ENCODE measurements at regions not wholly inside any gene's neighbourhood (a gene's known extent, or its start where the extent isn't known, plus 50 kb on each side); places are given as distances from the start of the nearest gene placed in this dataset.

GRCh38 chr10:33815776-33816175 is 481.3 kb upstream of the NRP1 start:
- Histone ChIP-seq H3K9ac (ENCODE audit: low read length) (no peak overlapping the region), H3K9me3 (ENCODE audit: control insufficient read depth, low read length) (no peaks in the 10 kb centered on the region), H3K27me3 (ENCODE audit: control insufficient read depth, insufficient read depth, low read length) (no peaks in the 10 kb centered on the region), H3K4me3 (ENCODE audit: low read length) (no peak overlapping the region), H3K4me1 (ENCODE audit: control insufficient read depth, insufficient read depth, low read length) (no peaks in the 10 kb centered on the region), H3K36me3 (ENCODE audit: control insufficient read depth, insufficient read depth, low read length) (no peaks in the 10 kb centered on the region)

GRCh38 chr10:33813871-33814270 is 479.4 kb upstream of the NRP1 start:
- Histone ChIP-seq H3K9me3 (ENCODE audit: control insufficient read depth, low read length) (no peaks in the 10 kb centered on the region), H3K9ac (ENCODE audit: low read length) (no peak overlapping the region), H3K4me3 (ENCODE audit: low read length) (no peak overlapping the region), H3K36me3 (ENCODE audit: control insufficient read depth, insufficient read depth, low read length) (no peaks in the 10 kb centered on the region), H3K27me3 (ENCODE audit: control insufficient read depth, insufficient read depth, low read length) (no peaks in the 10 kb centered on the region), H3K4me1 (ENCODE audit: control insufficient read depth, insufficient read depth, low read length) (no peaks in the 10 kb centered on the region)

- H3K9ac ChIP-seq (ENCODE audit: low read length): no peak overlapping the region
These were observed 478.9 kb upstream of the NRP1 start for GRCh38 chr10:33813415-33813814.

GRCh38 chr10:33812586-33812985 is 478.1 kb upstream of the NRP1 start:
- Histone ChIP-seq H3K4me1 (ENCODE audit: control insufficient read depth, insufficient read depth, low read length) (no peaks in the 10 kb centered on the region), H3K27me3 (ENCODE audit: control insufficient read depth, insufficient read depth, low read length) (no peaks in the 10 kb centered on the region), H3K9me3 (ENCODE audit: control insufficient read depth, low read length) (no peaks in the 10 kb centered on the region), H3K36me3 (ENCODE audit: control insufficient read depth, insufficient read depth, low read length) (no peaks in the 10 kb centered on the region), H3K9ac (ENCODE audit: low read length) (no peak overlapping the region), H3K4me3 (ENCODE audit: low read length) (no peak overlapping the region)

More at GRCh38 chr10:33813415-33813814, 478.9 kb upstream of the NRP1 start:
- Histone ChIP-seq H3K4me3 (ENCODE audit: low read length) (no peak overlapping the region), H3K9me3 (ENCODE audit: control insufficient read depth, low read length) (no peaks in the 10 kb centered on the region), H3K4me1 (ENCODE audit: control insufficient read depth, insufficient read depth, low read length) (no peaks in the 10 kb centered on the region), H3K36me3 (ENCODE audit: control insufficient read depth, insufficient read depth, low read length) (no peaks in the 10 kb centered on the region), H3K27me3 (ENCODE audit: control insufficient read depth, insufficient read depth, low read length) (no peaks in the 10 kb centered on the region)

GRCh38 chr10:33810986-33811385 is 476.5 kb upstream of the NRP1 start:
- Histone ChIP-seq H3K36me3 (ENCODE audit: control insufficient read depth, insufficient read depth, low read length) (no peaks in the 10 kb centered on the region), H3K27me3 (ENCODE audit: control insufficient read depth, insufficient read depth, low read length) (no peaks in the 10 kb centered on the region)

GRCh38 chr10:33809732-33810131 is 475.3 kb upstream of the NRP1 start:
- no peaks in the 10 kb centered on the region for H3K9me3 ChIP-seq (ENCODE audit: control insufficient read depth, low read length)
- no peak overlapping the region for H3K9ac ChIP-seq (ENCODE audit: low read length)
- H3K4me1 ChIP-seq (ENCODE audit: control insufficient read depth, insufficient read depth, low read length): no peaks in the 10 kb centered on the region
- H3K36me3 ChIP-seq (ENCODE audit: control insufficient read depth, insufficient read depth, low read length): no peaks in the 10 kb centered on the region
- H3K4me3 ChIP-seq (ENCODE audit: low read length): no peak overlapping the region
- H3K27me3 ChIP-seq (ENCODE audit: control insufficient read depth, insufficient read depth, low read length): no peaks in the 10 kb centered on the region

More at GRCh38 chr10:33810986-33811385, 476.5 kb upstream of the NRP1 start:
- no peak overlapping the region for H3K4me3 ChIP-seq (ENCODE audit: low read length)
- no peaks in the 10 kb centered on the region for H3K4me1 ChIP-seq (ENCODE audit: control insufficient read depth, insufficient read depth, low read length)
- H3K9ac ChIP-seq (ENCODE audit: low read length): no peak overlapping the region
- no peaks in the 10 kb centered on the region for H3K9me3 ChIP-seq (ENCODE audit: control insufficient read depth, low read length)

GRCh38 chr10:33808475-33808874 is 474.0 kb upstream of the NRP1 start:
- Histone ChIP-seq H3K9me3 (ENCODE audit: control insufficient read depth, low read length) (no peaks in the 10 kb centered on the region), H3K4me1 (ENCODE audit: control insufficient read depth, insufficient read depth, low read length) (no peaks in the 10 kb centered on the region), H3K27me3 (ENCODE audit: control insufficient read depth, insufficient read depth, low read length) (no peaks in the 10 kb centered on the region), H3K36me3 (ENCODE audit: control insufficient read depth, insufficient read depth, low read length) (no peaks in the 10 kb centered on the region), H3K4me3 (ENCODE audit: low read length) (no peak overlapping the region), H3K9ac (ENCODE audit: low read length) (no peak overlapping the region)

GRCh38 chr10:33807531-33808359 is 473.3 kb upstream of the NRP1 start:
- no peaks in the 10 kb centered on the region for H3K36me3 ChIP-seq (ENCODE audit: control insufficient read depth, insufficient read depth, low read length)
- H3K9ac ChIP-seq (ENCODE audit: low read length): no peak overlapping the region
- no peaks in the 10 kb centered on the region for H3K27me3 ChIP-seq (ENCODE audit: control insufficient read depth, insufficient read depth, low read length)
- no peak overlapping the region for H3K4me3 ChIP-seq (ENCODE audit: low read length)
- no peaks in the 10 kb centered on the region for H3K4me1 ChIP-seq (ENCODE audit: control insufficient read depth, insufficient read depth, low read length)
- no peaks in the 10 kb centered on the region for H3K9me3 ChIP-seq (ENCODE audit: control insufficient read depth, low read length)

- Histone ChIP-seq H3K27me3 (ENCODE audit: control insufficient read depth, insufficient read depth, low read length) (no peaks in the 10 kb centered on the region), H3K4me3 (ENCODE audit: low read length) (no peak overlapping the region), H3K9me3 (ENCODE audit: control insufficient read depth, low read length) (no peaks in the 10 kb centered on the region), H3K4me1 (ENCODE audit: control insufficient read depth, insufficient read depth, low read length) (no peaks in the 10 kb centered on the region), H3K9ac (ENCODE audit: low read length) (no peak overlapping the region), H3K36me3 (ENCODE audit: control insufficient read depth, insufficient read depth, low read length) (no peaks in the 10 kb centered on the region)
These were observed 471.4 kb upstream of the NRP1 start for GRCh38 chr10:33805831-33806230.

GRCh38 chr10:33804584-33804983 is 470.1 kb upstream of the NRP1 start:
- Histone ChIP-seq H3K36me3 (ENCODE audit: control insufficient read depth, insufficient read depth, low read length) (no peaks in the 10 kb centered on the region), H3K4me3 (ENCODE audit: low read length) (no peak overlapping the region), H3K27me3 (ENCODE audit: control insufficient read depth, insufficient read depth, low read length) (no peaks in the 10 kb centered on the region), H3K9me3 (ENCODE audit: control insufficient read depth, low read length) (no peaks in the 10 kb centered on the region), H3K9ac (ENCODE audit: low read length) (no peak overlapping the region), H3K4me1 (ENCODE audit: control insufficient read depth, insufficient read depth, low read length) (no peaks in the 10 kb centered on the region)

- H3K27me3 ChIP-seq (ENCODE audit: control insufficient read depth, insufficient read depth, low read length): no peaks in the 10 kb centered on the region
- H3K9ac ChIP-seq (ENCODE audit: low read length): no peak overlapping the region
- H3K4me1 ChIP-seq (ENCODE audit: control insufficient read depth, insufficient read depth, low read length): no peaks in the 10 kb centered on the region
- H3K36me3 ChIP-seq (ENCODE audit: control insufficient read depth, insufficient read depth, low read length): no peaks in the 10 kb centered on the region
- no peaks in the 10 kb centered on the region for H3K9me3 ChIP-seq (ENCODE audit: control insufficient read depth, low read length)
- no peak overlapping the region for H3K4me3 ChIP-seq (ENCODE audit: low read length)
These were observed 468.8 kb upstream of the NRP1 start for GRCh38 chr10:33803248-33803647.

- H3K36me3 ChIP-seq (ENCODE audit: control insufficient read depth, insufficient read depth, low read length): no peaks in the 10 kb centered on the region
- no peaks in the 10 kb centered on the region for H3K9me3 ChIP-seq (ENCODE audit: control insufficient read depth, low read length)
- H3K4me1 ChIP-seq (ENCODE audit: control insufficient read depth, insufficient read depth, low read length): no peaks in the 10 kb centered on the region
- H3K27me3 ChIP-seq (ENCODE audit: control insufficient read depth, insufficient read depth, low read length): no peaks in the 10 kb centered on the region
- H3K9ac ChIP-seq (ENCODE audit: low read length): no peak overlapping the region
- H3K4me3 ChIP-seq (ENCODE audit: low read length): no peak overlapping the region
These were observed 468.1 kb upstream of the NRP1 start for GRCh38 chr10:33802566-33802965.

All from mucosa of stomach (tissue), 1 donor.